ENCODE measurements at regions not wholly inside any gene's neighbourhood (a gene's known extent, or its start where the extent isn't known, plus 50 kb on each side); places are given as distances from the start of the nearest gene placed in this dataset.

DNA sequence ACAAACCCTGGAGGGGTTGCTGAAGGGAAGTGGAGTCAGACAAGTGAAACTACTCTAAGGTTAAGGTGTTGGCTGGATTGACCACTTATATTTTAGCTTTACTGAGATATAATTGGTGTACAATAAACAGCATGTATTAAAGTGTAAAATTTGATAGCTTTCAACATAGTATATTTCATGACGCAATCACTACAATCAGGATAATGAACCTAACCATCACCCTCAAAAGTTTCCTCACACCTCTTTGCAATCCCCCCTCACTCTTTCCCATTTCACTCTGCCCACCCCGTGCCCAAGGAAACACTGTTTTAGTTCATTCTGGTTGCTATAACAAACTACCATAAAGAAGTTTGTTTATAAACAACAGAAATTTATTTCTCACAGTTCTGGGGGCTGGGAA lies 508.0 kb downstream of the FGF9 start:
- no peak for TF ChIP-seq CTCF (IDR thresholded peaks at IDR 0.05)
- H3K27ac Mint-ChIP-seq (ENCODE audit: unreplicated experiment), result no peak overlapping the region
- no peaks in the 10 kb centered on the region for H3K36me3 Mint-ChIP-seq (ENCODE audit: low read depth)
- H3K9me3 Mint-ChIP-seq (ENCODE audit: low read depth), result peaks cover 9% of the 10 kb centered on the region
- DNase-seq (ENCODE audit: low spot score), result no peak
- peaks cover 10% of the 10 kb centered on the region for H3K4me1 Mint-ChIP-seq (ENCODE audit: low read depth)
- no peak overlapping the region for H3K4me3 Mint-ChIP-seq (ENCODE audit: unreplicated experiment)
- H3K27me3 Mint-ChIP-seq (ENCODE audit: low read depth), result no peaks in the 10 kb centered on the region

GRCh38 chr13:22187329-22187728 lies 516.5 kb downstream of the FGF9 start:
- peaks cover 2% of the 10 kb centered on the region for H3K27me3 Mint-ChIP-seq (ENCODE audit: low read depth)
- H3K9me3 Mint-ChIP-seq (ENCODE audit: low read depth), result peaks cover 3% of the 10 kb centered on the region
- DNase-seq (ENCODE audit: low spot score), result no peak
- TF ChIP-seq CTCF (IDR thresholded peaks at IDR 0.05), result peak; percentile 42
- no peak overlapping the region for H3K4me3 Mint-ChIP-seq (ENCODE audit: unreplicated experiment)
- H3K4me1 Mint-ChIP-seq (ENCODE audit: low read depth), result no peaks in the 10 kb centered on the region
- no peaks in the 10 kb centered on the region for H3K36me3 Mint-ChIP-seq (ENCODE audit: low read depth)
- no peak overlapping the region for H3K27ac Mint-ChIP-seq (ENCODE audit: unreplicated experiment)

GRCh38 chr13:22189176-22190048 lies 518.5 kb downstream of the FGF9 start:
- Mint-ChIP-seq H3K9me3 (ENCODE audit: low read depth) (no peaks in the 10 kb centered on the region), H3K27ac (ENCODE audit: unreplicated experiment) (no peak overlapping the region), H3K27me3 (ENCODE audit: low read depth) (peaks cover 2% of the 10 kb centered on the region), H3K4me3 (ENCODE audit: unreplicated experiment) (no peak overlapping the region), H3K36me3 (ENCODE audit: low read depth) (no peaks in the 10 kb centered on the region), H3K4me1 (ENCODE audit: low read depth) (no peaks in the 10 kb centered on the region)
- TF ChIP-seq CTCF (IDR thresholded peaks at IDR 0.05), result no peak
- DNase-seq (ENCODE audit: low spot score), result no peak

DNA sequence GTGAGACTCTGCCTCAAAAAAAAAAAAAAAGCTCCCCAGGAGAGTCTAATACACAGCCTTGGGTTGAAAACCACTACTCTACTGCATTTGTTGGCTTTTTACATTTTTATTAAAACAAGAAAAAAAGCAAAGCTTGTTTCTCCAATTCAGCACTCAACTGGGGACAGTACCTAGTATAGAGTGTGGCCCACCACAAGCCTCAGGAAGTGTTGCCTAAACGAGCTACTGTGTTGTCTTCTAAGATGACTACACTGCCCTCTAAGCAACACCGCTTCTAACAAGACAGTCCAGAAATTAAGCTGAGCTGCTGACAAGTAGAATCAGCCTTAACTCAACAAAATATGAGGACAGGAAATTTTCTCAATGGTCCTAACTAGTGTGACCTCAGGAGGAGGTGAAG lies 522.2 kb downstream of the FGF9 start:
- Mint-ChIP-seq H3K27ac (ENCODE audit: unreplicated experiment) (no peak overlapping the region), H3K36me3 (ENCODE audit: low read depth) (no peaks in the 10 kb centered on the region), H3K9me3 (ENCODE audit: low read depth) (no peaks in the 10 kb centered on the region), H3K27me3 (ENCODE audit: low read depth) (peaks cover 2% of the 10 kb centered on the region), H3K4me3 (ENCODE audit: unreplicated experiment) (no peak overlapping the region), H3K4me1 (ENCODE audit: low read depth) (peaks cover 6% of the 10 kb centered on the region)
- TF ChIP-seq CTCF (IDR thresholded peaks at IDR 0.05), result no peak
- no peak for DNase-seq (ENCODE audit: low spot score)

GRCh38 chr13:22194106-22194805 lies 523.4 kb downstream of the FGF9 start:
- TF ChIP-seq CTCF (IDR thresholded peaks at IDR 0.05), result no peak
- no peaks in the 10 kb centered on the region for H3K9me3 Mint-ChIP-seq (ENCODE audit: low read depth)

More at GRCh38 chr13:22194106-22194805, 523.4 kb downstream of the FGF9 start:
- peaks cover 2% of the 10 kb centered on the region for H3K27me3 Mint-ChIP-seq (ENCODE audit: low read depth)
- H3K4me1 Mint-ChIP-seq (ENCODE audit: low read depth), result peaks cover 17% of the 10 kb centered on the region
- no peak for DNase-seq (ENCODE audit: low spot score)
- H3K36me3 Mint-ChIP-seq (ENCODE audit: low read depth), result no peaks in the 10 kb centered on the region
- no peak overlapping the region for H3K27ac Mint-ChIP-seq (ENCODE audit: unreplicated experiment)
- no peak overlapping the region for H3K4me3 Mint-ChIP-seq (ENCODE audit: unreplicated experiment)
